Left lung (tissue), 4 donors: ENCODE measurements at regions not wholly inside any gene's neighbourhood (a gene's known extent, or its start where the extent isn't known, plus 50 kb on each side); places are given as distances from the start of the nearest gene placed in this dataset.

ENCODE experiments used
- ATAC-seq: fragments of 200-7000 bp; cut with Tn5 transposase; one replicate; pipeline ENCODE4 v1.9.1; 2020; ENCODE audit warnings: moderate library complexity
- DNase-seq, 4 donors: peaks; one replicate each; pipeline ENCODE4 v3.0.0-alpha.2; 2013 to 2020
- H3K27ac ChIP-seq, 2 donors: fragments of 200-600 bp; sonication (generic) in 1 of 2; one replicate each; pipeline versions ENCODE4 v1.5.0 to v1.8.0; 2020 to 2021
- H3K27me3 ChIP-seq, 2 donors: fragments of 200-600 bp; sonication (generic) in 1 of 2; one replicate each; pipeline versions ENCODE4 v1.5.0 to v1.8.0; 2020 to 2021
- H3K36me3 ChIP-seq, 2 donors: fragments of 200-600 bp; sonication (generic) in 1 of 2; one replicate each; pipeline versions ENCODE4 v1.5.0 to v1.8.0; 2020 to 2021
- H3K4me1 ChIP-seq, 2 donors: fragments of 200-600 bp; one replicate each; pipeline ENCODE4 v1.8.0; 2021
- H3K4me3 ChIP-seq, 2 donors: fragments of 200-600 bp; sonication (generic) in 1 of 2; one replicate each; pipeline versions ENCODE4 v1.5.0 to v1.8.0; 2020 to 2021; ENCODE audit warnings: mild to moderate bottlenecking in 1 of 2
- H3K9me3 ChIP-seq, 2 donors: fragments of 200-600 bp; sonication (generic) in 1 of 2; one replicate each; pipeline versions ENCODE4 v1.5.0 to v1.8.0; 2020 to 2021
- CTCF ChIP-seq, 2 donors: fragments of 200-600 bp; sonication (generic) in 1 of 2; IDR thresholded peaks; one replicate each; pipeline versions ENCODE4 v1.5.0 to v1.8.0; 2021; ENCODE audit warnings: antibody characterized with exemption in 2 of 2
- intact Hi-C, 2 donors: fragments of 100-400 bp; cut with DNase I; formaldehyde crosslinking; loops; one replicate each; pipeline versions ENCODE4 v1.11.2 to v1.14.2; 2022
- donor health status: DM: no; HTN: yes; CAD: no.
- donor health status: DM: no; HTN: no; CAD: no.

DNA sequence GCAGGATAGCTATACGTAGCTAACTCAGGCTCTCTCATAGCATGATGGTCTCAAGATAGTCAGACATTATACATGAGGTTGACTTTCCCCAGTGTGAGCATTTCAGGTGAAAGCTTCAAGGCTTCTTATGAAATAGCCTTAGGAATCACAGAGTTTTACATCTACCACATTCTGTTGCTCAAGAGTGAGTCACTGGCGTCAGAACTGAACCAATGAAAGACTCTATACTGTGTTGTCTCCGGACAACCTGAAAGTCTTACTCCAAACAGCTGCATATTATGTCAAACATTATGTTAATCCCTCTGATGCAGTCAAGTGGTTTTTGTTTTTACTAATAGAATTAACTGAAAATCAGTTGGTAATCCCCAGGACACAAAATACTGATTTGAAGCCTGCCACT lies 79.8 kb upstream of the TRDN start:
- Histone ChIP-seq H3K27ac (no peak overlapping the region), H3K27me3 (no peaks in the 10 kb centered on the region), H3K9me3 (no peaks in the 10 kb centered on the region), H3K4me3 (no peak overlapping the region), H3K36me3 (no peaks in the 10 kb centered on the region), H3K4me1 (no peaks in the 10 kb centered on the region)
- ATAC-seq: no peak
- intact Hi-C loops: loop anchor here (10.0 kb wide), 1 partner anchor 302 kb away; no protein-coding TSS in a partner anchor
- TF ChIP-seq CTCF (IDR thresholded peaks at IDR 0.05): no peak
- DNase-seq: no peak

DNA sequence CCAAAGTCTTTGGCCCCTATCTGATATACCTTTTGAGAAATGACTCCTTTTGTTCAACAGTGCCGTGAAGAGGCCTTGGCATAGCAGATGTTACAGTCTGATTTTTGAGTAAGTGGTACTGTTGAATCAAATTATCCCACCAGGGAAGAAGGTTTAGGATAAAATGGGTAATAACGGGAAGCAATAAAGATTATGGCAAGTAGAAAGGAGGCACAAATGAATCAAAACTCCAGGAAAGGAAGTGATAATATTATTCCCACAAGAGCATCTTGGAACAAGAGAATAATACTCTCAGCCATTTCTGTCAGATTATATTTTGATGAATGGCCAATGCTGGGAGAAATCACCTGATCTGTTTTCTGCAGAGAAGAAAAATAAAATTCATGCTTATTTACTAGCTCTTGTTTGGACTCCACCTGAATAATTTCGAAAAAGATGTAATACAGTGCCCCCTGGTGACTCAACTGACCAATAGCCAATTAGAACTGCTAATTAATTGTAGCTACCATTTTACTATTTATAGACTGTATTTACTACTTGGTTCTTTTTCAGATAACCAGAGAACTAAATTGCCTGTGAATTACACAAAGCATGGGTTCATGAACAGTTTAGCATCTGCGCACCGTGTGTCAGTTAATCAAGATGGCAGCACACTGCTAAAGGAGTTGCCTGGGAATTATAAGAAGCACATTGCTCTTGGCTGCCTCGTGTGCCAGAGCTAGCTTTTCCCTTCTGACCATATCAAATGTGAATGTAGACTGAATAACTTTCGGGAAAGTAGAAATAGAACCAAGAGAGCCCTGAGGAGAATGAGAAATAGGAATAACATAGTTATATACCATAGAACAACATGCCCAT lies 78.5 kb upstream of the TRDN start:
- ATAC-seq (peak; percentile 68), DNase-seq (peak in 1 of 4 donors; percentile 24)
- Histone ChIP-seq H3K9me3 (no peaks in the 10 kb centered on the region), H3K4me1 (no peaks in the 10 kb centered on the region), H3K27me3 (no peaks in the 10 kb centered on the region), H3K4me3 (no peak overlapping the region), H3K36me3 (no peaks in the 10 kb centered on the region), H3K27ac (no peak overlapping the region)
- intact Hi-C loops: loop anchor here (10.0 kb wide), 1 partner anchor 300 kb away; no protein-coding TSS in a partner anchor
- peak; percentile 32 to 38 for TF ChIP-seq CTCF (IDR thresholded peaks at IDR 0.05)

DNA sequence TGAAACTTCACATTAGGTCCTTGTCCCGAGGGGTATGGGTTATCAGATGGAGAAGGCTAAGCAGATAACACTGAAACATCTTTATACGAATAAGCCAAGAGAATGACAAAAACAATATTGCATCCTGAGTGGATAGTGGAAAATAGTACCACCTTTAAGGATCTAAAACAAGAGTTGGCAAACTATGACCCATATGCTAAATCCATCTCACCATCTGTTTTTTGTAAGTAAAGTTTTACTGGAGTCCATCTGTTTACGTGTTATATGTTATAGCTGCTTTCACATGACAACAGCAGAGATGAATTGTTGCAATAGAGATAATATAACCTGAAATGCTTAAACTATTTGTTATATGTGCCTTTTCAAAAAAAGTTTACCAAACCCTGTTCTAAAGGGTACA lies 76.1 kb upstream of the TRDN start:
- DNase-seq: no peak
- no peak overlapping the region for H3K4me3 ChIP-seq
- TF ChIP-seq CTCF (IDR thresholded peaks at IDR 0.05): no peak
- no peaks in the 10 kb centered on the region for H3K36me3 ChIP-seq
- intact Hi-C loops: loop anchor here (10.0 kb wide), 1 partner anchor 298 kb away; no protein-coding TSS in a partner anchor
- H3K9me3 ChIP-seq: no peaks in the 10 kb centered on the region
- no peak overlapping the region for H3K27ac ChIP-seq
- no peaks in the 10 kb centered on the region for H3K4me1 ChIP-seq
- no peak for ATAC-seq
- no peaks in the 10 kb centered on the region for H3K27me3 ChIP-seq

DNA sequence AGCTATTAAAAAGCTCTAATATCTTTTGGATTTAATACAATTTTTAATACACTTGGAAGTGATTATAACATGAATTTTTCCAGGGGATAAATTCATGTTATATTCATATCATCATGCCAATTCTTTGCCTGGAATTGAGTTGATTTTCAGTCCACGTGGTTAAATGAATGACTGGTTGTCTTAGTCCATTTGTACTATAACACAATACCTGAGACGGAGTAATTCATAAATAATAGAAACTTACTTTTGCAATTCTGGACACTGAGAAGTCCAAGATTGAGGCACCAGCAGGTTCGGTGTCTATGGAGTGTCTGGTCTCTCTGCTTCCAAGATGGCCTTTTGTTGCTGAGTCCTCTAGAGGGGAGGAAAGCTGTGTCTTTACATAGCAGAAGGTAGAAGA lies 66.2 kb upstream of the TRDN start:
- H3K36me3 ChIP-seq: no peaks in the 10 kb centered on the region
- DNase-seq: no peak
- no peak overlapping the region for H3K27ac ChIP-seq
- no peak for ATAC-seq
- no peak for TF ChIP-seq CTCF (IDR thresholded peaks at IDR 0.05)
- H3K4me3 ChIP-seq: no peak overlapping the region
- H3K27me3 ChIP-seq: no peaks in the 10 kb centered on the region
- H3K9me3 ChIP-seq: no peaks in the 10 kb centered on the region
- H3K4me1 ChIP-seq: no peaks in the 10 kb centered on the region
- intact Hi-C loops: no loop called here

DNA sequence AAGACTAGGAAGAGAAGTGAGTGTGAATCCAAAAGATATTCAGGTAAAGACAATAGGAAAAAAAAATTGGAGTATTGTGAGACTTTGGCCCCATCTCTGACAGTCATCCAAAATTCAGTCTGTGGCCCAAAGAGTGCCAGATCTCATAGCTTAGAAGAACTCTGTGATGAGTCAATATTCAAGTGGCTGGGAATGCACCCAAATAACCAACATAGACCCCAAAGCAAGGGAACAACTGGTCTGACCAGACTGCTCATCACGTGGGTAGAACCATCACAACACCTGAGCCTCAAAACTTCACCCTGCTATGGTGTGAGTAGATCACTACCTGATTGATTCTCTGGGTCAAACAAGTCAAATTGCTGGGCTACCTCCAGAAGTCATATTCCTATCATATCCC lies 51.1 kb upstream of the TRDN start:
- H3K36me3 ChIP-seq: no peaks in the 10 kb centered on the region
- ATAC-seq: no peak
- H3K4me3 ChIP-seq: no peak overlapping the region
- intact Hi-C loops: no loop called here
- no peak for TF ChIP-seq CTCF (IDR thresholded peaks at IDR 0.05)
- no peaks in the 10 kb centered on the region for H3K4me1 ChIP-seq
- no peak overlapping the region for H3K27ac ChIP-seq
- H3K9me3 ChIP-seq: no peaks in the 10 kb centered on the region
- DNase-seq: no peak
- H3K27me3 ChIP-seq: no peaks in the 10 kb centered on the region
